Umbilical cord (tissue), 1 donor: ENCODE measurements at regions not wholly inside any gene's neighbourhood (a gene's known extent, or its start where the extent isn't known, plus 50 kb on each side); places are given as distances from the start of the nearest gene placed in this dataset.
"Not testable (repeated sequence)": the region's sequence is repeated elsewhere in the genome, so short reads cannot be mapped to it uniquely, and the experiment has no call there.

Experiments used
- DNase-seq: peaks from one replicate; pipeline ENCODE4 v3.0.0-alpha.2; 2015; ENCODE audit warnings: low spot score

DNA sequence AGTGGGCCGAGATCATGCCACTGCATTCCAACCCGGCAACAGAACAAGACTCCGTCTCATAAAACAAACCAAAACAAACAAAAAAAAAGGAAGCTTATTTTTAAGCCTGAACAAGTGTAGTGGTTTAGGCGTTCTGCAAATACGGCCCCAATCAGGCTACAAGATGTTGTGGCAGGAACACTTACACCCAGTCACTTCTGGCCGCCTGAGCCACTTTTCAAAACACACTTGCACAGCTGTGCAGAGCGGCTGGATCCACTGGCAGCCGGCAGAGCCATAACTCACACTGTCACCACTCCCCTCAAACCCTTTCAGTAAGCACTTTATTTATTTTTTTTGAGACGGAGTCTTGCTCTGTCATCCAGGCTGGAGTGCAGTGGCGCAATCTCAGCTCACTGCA is 81.0 kb upstream of the FRG2C start:
- DNase-seq, result not testable (repeated sequence)

DNA sequence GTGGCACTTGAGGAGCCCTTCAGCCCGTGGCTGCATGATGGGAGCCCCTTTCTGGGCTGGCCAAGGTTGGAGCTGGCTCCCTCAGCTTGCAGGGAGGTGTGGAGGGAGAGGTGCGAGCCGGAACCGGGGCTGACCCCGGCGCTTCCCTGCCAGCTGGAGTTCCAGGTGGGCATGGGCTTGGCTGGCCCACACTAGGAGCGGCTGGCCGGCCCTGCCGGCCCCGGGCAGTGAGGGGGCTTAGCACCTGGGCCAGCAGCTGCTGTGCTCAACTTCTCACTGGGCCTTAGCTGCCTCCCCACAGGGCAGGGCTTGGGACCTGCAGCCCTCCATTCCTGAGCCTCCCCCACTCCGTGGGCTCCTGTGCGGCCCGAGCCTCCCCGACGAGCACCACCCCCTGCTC is 76.4 kb upstream of the FRG2C start:
- not testable (repeated sequence) for DNase-seq

DNA sequence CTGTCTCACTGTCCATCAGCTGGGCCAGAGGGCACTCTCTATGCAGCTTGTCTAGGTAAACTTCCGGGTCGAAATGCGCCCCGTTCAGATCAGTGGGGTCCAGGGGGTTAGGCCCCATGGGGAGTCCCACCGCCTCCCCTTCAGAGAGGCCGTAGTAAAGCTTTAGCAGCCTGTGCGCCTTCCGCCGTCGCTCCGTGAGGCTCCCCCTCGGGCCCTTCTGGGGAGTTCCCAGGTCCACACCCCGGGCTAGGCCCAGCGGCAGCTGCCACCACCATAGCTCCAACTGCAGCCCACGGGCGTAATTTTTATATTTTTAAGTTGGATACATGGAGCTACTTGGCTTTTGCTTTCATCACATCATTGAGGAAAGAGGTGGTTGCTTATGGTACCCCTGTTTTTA is 73.7 kb upstream of the FRG2C start:
- not testable (repeated sequence) for DNase-seq

DNA sequence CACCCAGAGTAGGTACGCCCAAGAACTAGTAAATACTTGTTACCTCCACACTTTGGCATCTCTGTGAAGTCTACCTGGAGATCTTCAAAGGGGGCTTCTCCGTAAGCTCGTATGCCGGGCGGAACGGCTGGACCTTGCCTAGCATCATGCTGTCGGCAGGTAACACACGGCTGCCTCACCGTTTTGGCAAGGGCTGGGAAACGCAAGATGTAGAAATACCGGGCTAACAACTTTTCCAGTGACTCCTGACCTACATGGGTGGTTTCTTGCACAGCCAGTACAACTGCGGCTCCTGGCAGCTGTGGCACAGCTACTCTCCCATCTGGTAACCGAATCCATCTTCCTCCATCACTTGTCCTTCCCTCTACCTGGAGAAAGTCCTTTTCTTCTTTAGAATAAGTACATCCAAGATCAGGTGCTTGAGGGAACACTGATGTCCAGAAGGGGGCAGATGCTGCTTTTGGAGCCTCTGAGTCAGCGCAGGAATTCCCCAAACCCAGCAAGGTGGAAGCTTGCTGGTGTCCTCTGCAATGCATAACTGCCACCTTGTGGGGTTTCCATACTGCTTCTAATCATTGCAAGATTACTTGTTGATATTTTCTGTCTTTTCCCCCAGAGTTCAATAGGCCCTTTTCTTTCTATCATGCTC is 59.7 kb upstream of the FRG2C start:
- not testable (repeated sequence) for DNase-seq

DNA sequence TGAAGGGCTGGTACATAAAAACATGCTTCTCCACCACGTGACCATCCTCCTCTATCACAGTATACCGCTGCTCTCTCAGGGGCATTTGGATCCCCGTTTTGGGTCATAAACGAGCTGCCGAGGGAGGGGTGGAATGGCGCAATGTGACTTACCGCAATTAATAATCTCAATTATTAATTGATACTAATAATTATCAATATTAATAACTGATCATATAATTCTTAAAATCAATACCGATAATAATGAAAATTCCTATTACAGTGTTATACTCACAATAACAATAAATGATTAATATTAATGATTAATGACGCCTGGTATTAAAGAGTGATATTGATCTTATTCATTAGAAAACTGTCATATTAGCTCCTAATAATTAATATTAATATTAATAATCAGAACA is 56.1 kb upstream of the FRG2C start:
- not testable (repeated sequence) for DNase-seq

DNA sequence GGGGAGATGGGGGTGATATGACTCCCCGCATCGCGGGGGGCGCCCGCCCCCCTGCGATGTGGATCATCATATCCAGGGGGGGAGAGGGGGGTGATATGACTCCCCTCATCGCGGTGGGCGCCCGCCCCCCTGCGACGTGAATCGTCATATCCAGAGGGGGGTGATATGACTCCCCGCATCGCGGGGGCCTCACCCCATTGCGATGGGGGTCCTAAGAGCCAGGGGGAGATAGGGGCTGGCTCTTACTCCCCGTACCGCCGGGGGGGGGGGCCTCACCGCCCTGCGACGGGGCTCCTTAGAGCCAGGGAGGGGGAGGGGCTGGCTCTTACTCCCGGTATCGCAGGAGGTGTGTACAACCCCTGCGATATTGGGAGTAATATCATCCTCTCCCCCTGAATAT is 54.5 kb upstream of the FRG2C start:
- not testable (repeated sequence) for DNase-seq

DNA sequence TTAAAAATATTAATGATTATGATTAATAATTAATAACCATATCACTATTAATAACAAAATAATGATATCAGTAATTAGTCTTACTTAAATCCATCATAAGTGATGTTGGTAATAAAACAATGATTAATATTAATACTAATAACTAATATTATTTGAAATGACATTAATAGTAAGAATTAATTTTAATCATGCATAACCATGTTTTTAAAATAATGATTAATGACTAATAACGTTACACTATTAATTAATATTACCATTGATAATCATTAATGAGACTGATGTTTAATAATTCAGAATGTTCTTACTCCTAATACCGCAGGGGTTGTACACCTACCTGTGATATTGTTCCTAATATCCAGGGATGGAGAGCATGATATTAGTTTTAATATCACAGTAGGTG is 53.4 kb upstream of the FRG2C start:
- DNase-seq, result no peak

DNA sequence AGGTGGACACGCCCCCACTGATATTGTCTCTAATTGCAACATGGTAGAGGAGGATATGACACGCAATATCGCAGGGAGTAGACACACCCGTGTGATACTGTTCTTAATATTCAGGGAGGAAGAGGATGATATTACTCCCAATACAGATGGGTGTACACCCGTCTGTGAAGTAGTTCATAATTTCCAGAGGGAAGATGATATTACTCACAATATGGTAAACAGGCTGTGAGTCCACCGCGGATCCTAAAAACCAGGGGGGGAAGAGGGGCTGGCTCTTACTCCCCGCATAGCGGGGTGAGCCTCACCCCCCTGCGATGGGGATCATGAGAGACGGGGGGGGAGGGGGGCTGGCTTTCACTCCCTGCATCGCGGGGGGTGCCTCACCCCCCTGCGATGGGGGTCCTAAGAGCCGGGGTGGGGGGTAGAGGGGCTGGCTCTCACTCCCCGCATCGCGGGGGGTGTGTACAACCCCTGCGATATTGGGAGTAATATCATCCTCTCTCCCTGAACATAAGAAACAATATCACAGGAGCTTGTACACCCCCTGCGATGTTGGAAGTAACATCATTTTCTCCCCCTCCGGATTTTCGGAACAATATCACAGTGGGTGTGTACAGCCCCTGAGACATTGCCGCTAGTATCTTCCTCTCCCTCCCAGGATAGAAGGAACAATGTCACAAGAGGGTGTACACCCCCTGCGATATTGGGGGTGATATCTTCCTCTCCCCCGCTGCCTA is 52.2 kb upstream of the FRG2C start:
- not testable (repeated sequence) for DNase-seq
